ENCODE measurements at regions not wholly inside any gene's neighbourhood (a gene's known extent, or its start where the extent isn't known, plus 50 kb on each side); places are given as distances from the start of the nearest gene placed in this dataset.

- Histone ChIP-seq H3K27me3 (ENCODE audit: insufficient read depth, low read length) (no peaks in the 10 kb centered on the region), H3K4me3 (ENCODE audit: low read length in 2 of 2) (no peak overlapping the region), H3K4me1 (ENCODE audit: insufficient read depth, low read length) (no peaks in the 10 kb centered on the region), H3K36me3 (ENCODE audit: insufficient read depth, low read length) (no peaks in the 10 kb centered on the region), H3K9me3 (ENCODE audit: control insufficient read depth in 1 of 2, low read length in 2 of 2) (no peaks in the 10 kb centered on the region), H3K27ac (ENCODE audit: low read depth, low read length) (no peak overlapping the region)
- POLR2A ChIA-PET (ENCODE audit: partially characterized antibody) = no interaction called here
- no peak for DNase-seq
- no peaks in the 10 kb centered on the region for H3K36me3 Mint-ChIP-seq
- H3K27me3 Mint-ChIP-seq = no peaks in the 10 kb centered on the region
- H3K9me3 Mint-ChIP-seq = peaks cover 0 to 29% (median 22%) of the 10 kb centered on the region in 8 donors
- no peaks in the 10 kb centered on the region for H3K4me1 Mint-ChIP-seq
- H3K27ac Mint-ChIP-seq = no peak overlapping the region
- no peak overlapping the region for H3K4me3 Mint-ChIP-seq
- intact Hi-C loops (cut with micrococcal nuclease) = no loop called here
- CTCF ChIA-PET (ENCODE audit: partially characterized antibody) = no interaction called here
Measured at GRCh38 chr3:110593749-110594148, 477.9 kb upstream of the NECTIN3 start.

GRCh38 chr3:110598847-110599490, 472.6 kb upstream of the NECTIN3 start:
- CTCF ChIA-PET (ENCODE audit: partially characterized antibody) = no interaction called here
- Histone ChIP-seq H3K4me3 (ENCODE audit: low read length in 2 of 2) (no peak overlapping the region), H3K27ac (ENCODE audit: low read depth, low read length) (no peak overlapping the region), H3K9me3 (ENCODE audit: control insufficient read depth in 1 of 2, low read length in 2 of 2) (no peaks in the 10 kb centered on the region), H3K27me3 (ENCODE audit: insufficient read depth, low read length) (no peaks in the 10 kb centered on the region), H3K36me3 (ENCODE audit: insufficient read depth, low read length) (no peaks in the 10 kb centered on the region), H3K4me1 (ENCODE audit: insufficient read depth, low read length) (no peaks in the 10 kb centered on the region)
- no peak for DNase-seq
- intact Hi-C loops (cut with micrococcal nuclease) = no loop called here
- no peak overlapping the region for H3K27ac Mint-ChIP-seq
- H3K4me3 Mint-ChIP-seq = no peak overlapping the region
- H3K27me3 Mint-ChIP-seq = peaks cover 2 to 3% of the 10 kb centered on the region in 2 donors
- POLR2A ChIA-PET (ENCODE audit: partially characterized antibody) = no interaction called here
- peaks cover 0 to 20% (median 16%) of the 10 kb centered on the region in 8 donors for H3K9me3 Mint-ChIP-seq
- no peaks in the 10 kb centered on the region for H3K36me3 Mint-ChIP-seq
- no peaks in the 10 kb centered on the region for H3K4me1 Mint-ChIP-seq

- Mint-ChIP-seq H3K27me3 (peaks cover 2 to 5% of the 10 kb centered on the region in 2 donors), H3K4me1 (peaks cover 0 to 1% (median 0%) of the 10 kb centered on the region in 4 donors), H3K9me3 (no peaks in the 10 kb centered on the region), H3K27ac (no peak overlapping the region), H3K4me3 (no peak overlapping the region), H3K36me3 (no peaks in the 10 kb centered on the region)
- Histone ChIP-seq H3K36me3 (ENCODE audit: insufficient read depth, low read length) (no peaks in the 10 kb centered on the region), H3K9me3 (ENCODE audit: control insufficient read depth in 1 of 2, low read length in 2 of 2) (no peaks in the 10 kb centered on the region), H3K4me3 (ENCODE audit: low read length in 2 of 2) (no peak overlapping the region), H3K27ac (ENCODE audit: low read depth, low read length) (no peak overlapping the region), H3K27me3 (ENCODE audit: insufficient read depth, low read length) (no peaks in the 10 kb centered on the region), H3K4me1 (ENCODE audit: insufficient read depth, low read length) (no peaks in the 10 kb centered on the region)
- intact Hi-C loops (cut with micrococcal nuclease) = no loop called here
- ChIA-PET POLR2A (ENCODE audit: partially characterized antibody) (no interaction called here), CTCF (ENCODE audit: partially characterized antibody) (no interaction called here)
- no peak for DNase-seq
Measured at GRCh38 chr3:110608566-110608965, 463.1 kb upstream of the NECTIN3 start.

- H3K27ac ChIP-seq (ENCODE audit: low read depth, low read length) = no peak overlapping the region
- ChIA-PET POLR2A (ENCODE audit: partially characterized antibody) (interaction anchor here (0.6 kb wide), 1 partner anchor 1058 kb away, joined by 3 read pairs; no protein-coding TSS in a partner anchor), CTCF (ENCODE audit: partially characterized antibody) (no interaction called here)
- no peaks in the 10 kb centered on the region for H3K36me3 ChIP-seq (ENCODE audit: insufficient read depth, low read length)
- H3K4me1 Mint-ChIP-seq = peaks cover 0 to 1% (median 0%) of the 10 kb centered on the region in 4 donors
- peaks cover 0 to 5% of the 10 kb centered on the region in 2 donors for H3K27me3 Mint-ChIP-seq
- intact Hi-C loops (cut with micrococcal nuclease) = no loop called here
- H3K9me3 ChIP-seq (ENCODE audit: control insufficient read depth in 1 of 2, low read length in 2 of 2) = no peaks in the 10 kb centered on the region
- no peaks in the 10 kb centered on the region for H3K4me1 ChIP-seq (ENCODE audit: insufficient read depth, low read length)
- no peak overlapping the region for H3K4me3 Mint-ChIP-seq
- no peaks in the 10 kb centered on the region for H3K27me3 ChIP-seq (ENCODE audit: insufficient read depth, low read length)
- no peak overlapping the region for H3K27ac Mint-ChIP-seq
- DNase-seq = no peak
- peaks cover 0 to 3% (median 0%) of the 10 kb centered on the region in 8 donors for H3K9me3 Mint-ChIP-seq
- H3K36me3 Mint-ChIP-seq = no peaks in the 10 kb centered on the region
- H3K4me3 ChIP-seq (ENCODE audit: low read length in 2 of 2) = no peak overlapping the region
Measured at GRCh38 chr3:110612045-110612444, 459.6 kb upstream of the NECTIN3 start.

GRCh38 chr3:110614186-110614585, 457.4 kb upstream of the NECTIN3 start:
- intact Hi-C loops (cut with micrococcal nuclease) = no loop called here
- ChIA-PET CTCF (ENCODE audit: partially characterized antibody) (interaction anchor here (1.6 kb wide), 1 partner anchor 15 kb away, joined by 5 read pairs; no protein-coding TSS in a partner anchor), POLR2A (ENCODE audit: partially characterized antibody) (no interaction called here)
- DNase-seq = no peak
- Histone ChIP-seq H3K27ac (ENCODE audit: low read depth, low read length) (no peak overlapping the region), H3K9me3 (ENCODE audit: control insufficient read depth in 1 of 2, low read length in 2 of 2) (no peaks in the 10 kb centered on the region), H3K4me1 (ENCODE audit: insufficient read depth, low read length) (no peaks in the 10 kb centered on the region), H3K4me3 (ENCODE audit: low read length in 2 of 2) (no peak overlapping the region), H3K36me3 (ENCODE audit: insufficient read depth, low read length) (no peaks in the 10 kb centered on the region), H3K27me3 (ENCODE audit: insufficient read depth, low read length) (no peaks in the 10 kb centered on the region)
- no peak overlapping the region for H3K27ac Mint-ChIP-seq
- no peak overlapping the region for H3K4me3 Mint-ChIP-seq
- peaks cover 0 to 2% of the 10 kb centered on the region in 2 donors for H3K27me3 Mint-ChIP-seq
- H3K4me1 Mint-ChIP-seq = peaks cover 0 to 1% (median 0%) of the 10 kb centered on the region in 4 donors
- H3K36me3 Mint-ChIP-seq = no peaks in the 10 kb centered on the region
- peaks cover 0 to 3% (median 0%) of the 10 kb centered on the region in 8 donors for H3K9me3 Mint-ChIP-seq

- Mint-ChIP-seq H3K27ac (no peak overlapping the region), H3K9me3 (peaks cover 0 to 4% (median 0%) of the 10 kb centered on the region in 8 donors), H3K36me3 (no peaks in the 10 kb centered on the region), H3K4me3 (no peak overlapping the region), H3K27me3 (peaks cover 0 to 2% of the 10 kb centered on the region in 2 donors), H3K4me1 (peaks cover 0 to 1% (median 0%) of the 10 kb centered on the region in 4 donors)
- Histone ChIP-seq H3K27ac (ENCODE audit: low read depth, low read length) (no peak overlapping the region), H3K27me3 (ENCODE audit: insufficient read depth, low read length) (no peaks in the 10 kb centered on the region), H3K4me3 (ENCODE audit: low read length in 2 of 2) (no peak overlapping the region), H3K4me1 (ENCODE audit: insufficient read depth, low read length) (no peaks in the 10 kb centered on the region), H3K9me3 (ENCODE audit: control insufficient read depth in 1 of 2, low read length in 2 of 2) (no peaks in the 10 kb centered on the region), H3K36me3 (ENCODE audit: insufficient read depth, low read length) (no peaks in the 10 kb centered on the region)
- ChIA-PET CTCF (ENCODE audit: partially characterized antibody) (interaction anchor here (1.6 kb wide), 1 partner anchor 14 kb away, joined by 5 read pairs; no protein-coding TSS in a partner anchor), POLR2A (ENCODE audit: partially characterized antibody) (no interaction called here)
- no peak for DNase-seq
- intact Hi-C loops (cut with micrococcal nuclease) = no loop called here
Measured at GRCh38 chr3:110615454-110615853, 456.2 kb upstream of the NECTIN3 start.

GRCh38 chr3:110618512-110619226, 452.9 kb upstream of the NECTIN3 start:
- POLR2A ChIA-PET (ENCODE audit: partially characterized antibody) = no interaction called here
- H3K4me1 Mint-ChIP-seq = peaks cover 0 to 2% (median under 1%) of the 10 kb centered on the region in 4 donors
- DNase-seq = no peak

More at GRCh38 chr3:110618512-110619226, 452.9 kb upstream of the NECTIN3 start:
- Histone ChIP-seq H3K9me3 (ENCODE audit: control insufficient read depth in 1 of 2, low read length in 2 of 2) (no peaks in the 10 kb centered on the region), H3K27ac (ENCODE audit: low read depth, low read length) (no peak overlapping the region), H3K27me3 (ENCODE audit: insufficient read depth, low read length) (no peaks in the 10 kb centered on the region), H3K4me1 (ENCODE audit: insufficient read depth, low read length) (peaks cover 3% of the 10 kb centered on the region), H3K36me3 (ENCODE audit: insufficient read depth, low read length) (no peaks in the 10 kb centered on the region), H3K4me3 (ENCODE audit: low read length in 2 of 2) (no peak overlapping the region)
- Mint-ChIP-seq H3K27ac (no peak overlapping the region), H3K9me3 (peaks cover 0 to 4% (median 0%) of the 10 kb centered on the region in 8 donors), H3K4me3 (no peak overlapping the region), H3K27me3 (peaks cover 0 to 2% of the 10 kb centered on the region in 2 donors), H3K36me3 (no peaks in the 10 kb centered on the region)
- intact Hi-C loops (cut with micrococcal nuclease) = no loop called here
- CTCF ChIA-PET (ENCODE audit: partially characterized antibody) = no interaction called here

Measured in CD4-positive, alpha-beta memory T cell (primary cell).